OCI-LY7 (cell line): ENCODE measurements at regions not wholly inside any gene's neighbourhood (a gene's known extent, or its start where the extent isn't known, plus 50 kb on each side); places are given as distances from the start of the nearest gene placed in this dataset.

ENCODE experiments used
- EZH2phosphoT487 ChIP-seq: fragments of 200-600 bp; sonication (generic); IDR thresholded peaks from 2 replicates; pipeline ENCODE4 v1.6.1; 2018; ENCODE audit warnings: low read depth, borderline replicate concordance, mild to moderate bottlenecking, mixed run types, antibody characterized with exemption, low read length, moderate library complexity, mixed read lengths
- TF ChIP-seq, protein P1 (sequence below): fragments of 200-600 bp; sonication (generic); conservative IDR thresholded peaks from 2 replicates; pipeline ENCODE4 v1.5.1; 2014; ENCODE audit warnings: mild to moderate bottlenecking, antibody characterized with exemption, low read length, moderate library complexity, mixed read lengths

DNA sequence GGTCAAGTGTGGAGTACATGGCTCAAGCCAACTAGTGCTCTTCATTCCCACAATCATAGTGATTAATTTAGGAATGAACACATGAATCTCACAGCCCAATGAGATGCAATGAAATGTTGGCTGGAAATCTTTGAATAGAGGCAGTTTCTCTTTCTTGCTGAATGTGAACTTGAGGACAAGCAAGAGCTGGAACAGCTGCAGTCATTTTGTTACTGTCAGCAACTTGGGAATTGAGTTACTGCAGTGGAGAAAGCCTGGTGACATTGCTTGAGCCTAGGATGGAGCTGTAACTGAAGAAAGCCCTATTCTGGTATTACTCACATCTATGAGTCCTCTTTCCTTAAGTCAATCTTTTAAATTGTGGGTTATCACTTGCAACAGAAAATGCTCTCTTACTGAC is 62.3 kb downstream of the YIPF5 start:
- TF ChIP-seq, protein P1, sequence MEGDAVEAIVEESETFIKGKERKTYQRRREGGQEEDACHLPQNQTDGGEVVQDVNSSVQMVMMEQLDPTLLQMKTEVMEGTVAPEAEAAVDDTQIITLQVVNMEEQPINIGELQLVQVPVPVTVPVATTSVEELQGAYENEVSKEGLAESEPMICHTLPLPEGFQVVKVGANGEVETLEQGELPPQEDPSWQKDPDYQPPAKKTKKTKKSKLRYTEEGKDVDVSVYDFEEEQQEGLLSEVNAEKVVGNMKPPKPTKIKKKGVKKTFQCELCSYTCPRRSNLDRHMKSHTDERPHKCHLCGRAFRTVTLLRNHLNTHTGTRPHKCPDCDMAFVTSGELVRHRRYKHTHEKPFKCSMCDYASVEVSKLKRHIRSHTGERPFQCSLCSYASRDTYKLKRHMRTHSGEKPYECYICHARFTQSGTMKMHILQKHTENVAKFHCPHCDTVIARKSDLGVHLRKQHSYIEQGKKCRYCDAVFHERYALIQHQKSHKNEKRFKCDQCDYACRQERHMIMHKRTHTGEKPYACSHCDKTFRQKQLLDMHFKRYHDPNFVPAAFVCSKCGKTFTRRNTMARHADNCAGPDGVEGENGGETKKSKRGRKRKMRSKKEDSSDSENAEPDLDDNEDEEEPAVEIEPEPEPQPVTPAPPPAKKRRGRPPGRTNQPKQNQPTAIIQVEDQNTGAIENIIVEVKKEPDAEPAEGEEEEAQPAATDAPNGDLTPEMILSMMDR, result no peak
- TF ChIP-seq EZH2phosphoT487, result no peak
